C4-2B (cell line): ENCODE measurements at regions not wholly inside any gene's neighbourhood (a gene's known extent, or its start where the extent isn't known, plus 50 kb on each side); places are given as distances from the start of the nearest gene placed in this dataset.
"Not testable (repeated sequence)": the region's sequence is repeated elsewhere in the genome, so short reads cannot be mapped to it uniquely, and the experiment has no call there.

ENCODE experiments used
- H3K27ac ChIP-seq: fragments of 450-650 bp; 2 replicates; pipeline ENCODE4 v1.5.1; 2017
- ZFX ChIP-seq: fragments of 450-650 bp; IDR thresholded peaks from 2 replicates; pipeline ENCODE4 v1.6.1; 2017
- TF ChIP-seq, protein P1 (sequence below): fragments of 450-650 bp; conservative IDR thresholded peaks from 2 replicates; pipeline ENCODE4 v1.5.1; 2017; ENCODE audit warnings: mild to moderate bottlenecking

DNA sequence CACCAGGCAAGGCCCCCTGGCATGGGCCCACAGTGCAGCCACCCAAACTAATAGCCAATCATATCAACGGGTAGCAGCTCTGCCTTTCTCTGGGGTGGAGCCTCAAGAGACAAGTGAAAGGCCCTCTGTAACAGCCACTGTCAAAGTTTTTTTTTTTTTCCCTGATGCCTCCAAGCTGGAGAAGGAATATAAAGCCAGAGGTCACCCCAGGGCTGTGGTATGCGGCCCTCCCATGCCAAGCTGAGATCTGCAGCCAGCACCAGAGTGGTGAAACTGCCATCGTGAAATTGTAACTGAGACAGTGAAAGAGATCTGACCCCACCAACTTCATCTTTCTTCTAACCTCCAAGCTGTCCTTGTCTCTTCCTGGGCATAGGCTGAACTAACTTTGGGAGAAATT is 407.0 kb downstream of the KLHL4 start:
- H3K27ac ChIP-seq: no peak overlapping the region
- TF ChIP-seq, protein P1, sequence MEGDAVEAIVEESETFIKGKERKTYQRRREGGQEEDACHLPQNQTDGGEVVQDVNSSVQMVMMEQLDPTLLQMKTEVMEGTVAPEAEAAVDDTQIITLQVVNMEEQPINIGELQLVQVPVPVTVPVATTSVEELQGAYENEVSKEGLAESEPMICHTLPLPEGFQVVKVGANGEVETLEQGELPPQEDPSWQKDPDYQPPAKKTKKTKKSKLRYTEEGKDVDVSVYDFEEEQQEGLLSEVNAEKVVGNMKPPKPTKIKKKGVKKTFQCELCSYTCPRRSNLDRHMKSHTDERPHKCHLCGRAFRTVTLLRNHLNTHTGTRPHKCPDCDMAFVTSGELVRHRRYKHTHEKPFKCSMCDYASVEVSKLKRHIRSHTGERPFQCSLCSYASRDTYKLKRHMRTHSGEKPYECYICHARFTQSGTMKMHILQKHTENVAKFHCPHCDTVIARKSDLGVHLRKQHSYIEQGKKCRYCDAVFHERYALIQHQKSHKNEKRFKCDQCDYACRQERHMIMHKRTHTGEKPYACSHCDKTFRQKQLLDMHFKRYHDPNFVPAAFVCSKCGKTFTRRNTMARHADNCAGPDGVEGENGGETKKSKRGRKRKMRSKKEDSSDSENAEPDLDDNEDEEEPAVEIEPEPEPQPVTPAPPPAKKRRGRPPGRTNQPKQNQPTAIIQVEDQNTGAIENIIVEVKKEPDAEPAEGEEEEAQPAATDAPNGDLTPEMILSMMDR: no peak
- no peak for TF ChIP-seq ZFX

DNA sequence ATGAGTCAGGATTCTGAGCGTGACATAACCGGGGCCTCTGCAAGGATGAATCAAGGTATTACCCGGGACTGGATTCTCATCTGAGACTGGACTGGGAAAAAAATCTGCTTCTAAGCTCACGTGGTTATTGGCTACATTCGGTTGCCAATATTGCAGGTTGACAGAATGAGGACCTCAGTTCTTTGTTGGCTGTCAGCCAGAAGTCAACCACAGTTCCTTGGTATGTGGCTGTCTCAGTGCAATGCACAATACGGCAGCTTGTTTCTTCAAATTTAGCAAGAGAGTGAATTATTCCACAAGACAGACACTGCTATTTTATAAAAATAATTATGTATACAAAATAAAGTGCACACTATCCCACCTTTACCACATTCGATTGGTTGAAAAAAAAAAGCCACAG is 424.2 kb downstream of the KLHL4 start:
- no peak for TF ChIP-seq ZFX
- TF ChIP-seq, protein P1: no peak
- H3K27ac ChIP-seq: no peak overlapping the region

DNA sequence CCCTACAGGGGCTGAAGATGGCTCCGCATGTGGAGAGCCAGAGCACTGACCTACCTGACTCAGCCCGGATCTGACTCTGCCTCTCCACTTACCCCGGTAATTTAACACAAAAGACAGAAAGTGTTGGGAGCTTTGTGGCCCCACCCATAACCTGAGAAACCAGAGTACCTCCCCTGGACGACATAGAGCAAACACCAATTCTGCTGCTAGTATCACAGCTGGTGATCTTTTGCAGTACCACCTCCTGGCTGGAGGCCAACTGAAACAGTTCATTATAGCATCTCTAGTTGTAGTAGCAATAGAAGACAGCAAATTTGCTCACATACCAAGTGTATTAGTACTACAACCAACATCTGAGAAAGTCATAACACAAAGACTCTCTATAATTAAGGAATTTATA is 443.9 kb downstream of the KLHL4 start:
- H3K27ac ChIP-seq: no peak overlapping the region
- no peak for TF ChIP-seq ZFX
- TF ChIP-seq, protein P1: no peak

DNA sequence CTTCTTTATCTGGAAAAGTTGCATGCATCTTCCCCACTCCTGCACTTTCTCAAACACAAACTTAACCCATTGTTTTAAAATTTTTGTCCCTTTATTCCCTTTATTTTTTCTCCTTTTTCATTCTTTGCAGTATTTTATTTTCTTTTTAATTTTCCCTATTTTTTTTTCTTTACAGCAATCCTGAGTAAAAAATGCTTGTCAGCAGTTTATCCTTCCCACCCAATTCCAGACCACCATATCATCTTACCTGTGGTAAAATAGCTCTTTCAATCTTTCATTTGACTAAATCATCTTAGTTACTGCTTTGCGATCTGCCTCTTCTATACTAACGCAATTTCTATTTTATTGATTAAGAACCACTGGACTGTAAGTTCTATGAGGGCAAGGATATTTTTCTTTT is 450.5 kb downstream of the KLHL4 start:
- H3K27ac ChIP-seq: no peak overlapping the region
- TF ChIP-seq, protein P1: no peak
- no peak for TF ChIP-seq ZFX

DNA sequence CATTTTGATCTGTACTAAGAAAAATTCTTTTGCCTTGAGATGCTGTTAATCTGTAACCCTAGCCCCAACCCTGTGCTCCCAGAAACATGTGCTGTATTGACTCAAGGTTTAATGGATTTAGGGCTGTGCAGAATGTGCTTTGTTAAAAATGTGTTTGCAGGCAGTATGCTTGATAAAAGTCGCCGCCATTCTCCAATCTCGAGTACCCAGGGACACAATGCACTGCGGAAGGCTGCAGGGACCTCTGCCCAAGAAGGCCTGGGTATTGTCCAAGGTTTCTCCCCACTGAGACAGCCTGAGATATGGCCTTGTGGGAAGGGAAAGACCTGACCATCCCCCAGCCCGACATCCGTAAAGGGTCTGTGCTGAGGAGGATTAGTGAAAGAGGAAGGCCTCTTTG is 454.5 kb downstream of the KLHL4 start:
- H3K27ac ChIP-seq: not testable (repeated sequence)

DNA sequence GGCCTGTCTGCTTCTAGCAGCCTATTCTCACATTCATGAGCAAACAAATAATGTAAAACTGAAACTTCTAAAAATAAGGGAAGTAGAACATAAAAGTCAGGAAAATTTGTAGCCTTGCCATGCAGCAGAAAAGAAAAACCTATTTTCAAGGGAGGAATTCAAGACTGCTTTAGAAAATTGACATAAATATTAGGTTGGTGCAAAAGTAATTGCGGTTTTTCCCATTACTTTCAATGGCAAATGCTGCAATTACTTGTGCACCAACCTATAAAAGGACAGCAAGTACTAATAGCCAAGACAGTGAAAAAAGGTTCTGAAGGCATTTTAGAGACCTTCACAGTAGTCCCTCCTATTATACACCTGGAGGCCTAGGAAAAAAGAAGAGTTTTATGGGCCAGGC is 457.8 kb downstream of the KLHL4 start:
- TF ChIP-seq, protein P1: no peak
- no peak for TF ChIP-seq ZFX
- H3K27ac ChIP-seq: no peak overlapping the region

DNA sequence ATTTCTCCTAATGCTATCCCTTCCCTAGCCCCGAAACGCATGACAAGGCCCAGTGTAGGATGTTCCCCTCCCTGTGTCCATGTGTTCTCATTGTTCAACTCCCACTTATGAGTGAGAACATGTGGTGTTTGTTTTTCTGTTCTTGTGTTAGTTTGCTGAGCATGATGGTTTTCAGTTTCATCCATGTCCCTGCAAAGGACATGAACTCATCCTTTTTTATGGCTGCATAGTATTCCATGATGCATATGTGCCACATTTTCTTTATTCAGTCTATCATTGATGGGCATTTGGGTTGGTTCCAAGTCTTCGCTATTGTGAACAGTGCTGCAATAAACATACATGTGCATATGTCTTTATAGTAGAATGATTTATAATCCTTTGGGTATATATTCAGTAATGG is 490.3 kb downstream of the KLHL4 start:
- not testable (repeated sequence) for H3K27ac ChIP-seq

DNA sequence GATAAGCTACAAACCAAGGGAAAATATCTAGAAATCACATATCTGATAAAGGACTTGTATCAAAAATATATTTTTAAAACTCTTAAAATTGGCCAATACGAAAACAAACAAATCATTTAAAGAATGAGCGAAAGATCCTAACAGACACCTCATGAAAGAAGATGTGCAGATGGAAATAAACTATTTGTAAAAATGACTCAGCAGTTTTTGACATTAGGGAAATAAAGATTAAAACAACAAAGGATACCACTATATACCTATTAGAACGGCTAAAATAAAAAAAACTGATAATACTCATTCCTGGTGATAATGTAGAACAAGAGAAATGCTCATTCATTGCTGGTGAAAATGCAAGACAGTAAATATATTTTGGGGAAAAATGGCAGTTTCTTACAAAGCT is 506.4 kb downstream of the KLHL4 start:
- TF ChIP-seq ZFX: no peak
- TF ChIP-seq, protein P1: no peak
- no peak overlapping the region for H3K27ac ChIP-seq
